Activated naive CD4-positive, alpha-beta T cell treated with anti-CD3 and anti-CD28 coated beads, Interleukin-2, amount 50 U/mL, for 16 hours (primary cell): ENCODE measurements at regions not wholly inside any gene's neighbourhood (a gene's known extent, or its start where the extent isn't known, plus 50 kb on each side); places are given as distances from the start of the nearest gene placed in this dataset.

Experiments used
- DNase-seq: peaks from one replicate; pipeline ENCODE4 v3.0.0-alpha.2; 2020

GRCh38 chr2:858646-859045 is 92.0 kb upstream of the SNTG2 start:
- DNase-seq: no peak

DNA sequence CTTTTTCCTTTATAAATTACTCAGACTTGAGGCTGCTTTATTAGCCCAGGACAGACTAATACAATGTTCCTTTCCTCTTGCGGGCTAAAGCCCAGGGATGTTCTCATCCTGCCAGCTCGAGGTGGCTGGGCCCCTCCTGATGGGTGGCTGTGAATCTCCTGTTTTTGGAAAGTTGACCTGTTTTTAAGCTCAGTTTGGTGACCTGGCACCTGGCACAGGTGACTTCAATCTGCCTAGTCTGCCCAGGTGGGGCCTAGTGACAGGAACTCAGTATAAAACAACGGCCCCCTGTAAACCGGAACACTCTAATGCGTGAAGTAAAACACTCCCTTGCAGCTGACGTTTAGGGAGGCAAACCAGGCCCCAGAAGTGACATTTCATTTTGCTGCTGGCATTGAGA is 92.7 kb upstream of the SNTG2 start:
- no peak for DNase-seq

- no peak for DNase-seq
These were observed 93.6 kb upstream of the SNTG2 start for GRCh38 chr2:857081-857480.

DNA sequence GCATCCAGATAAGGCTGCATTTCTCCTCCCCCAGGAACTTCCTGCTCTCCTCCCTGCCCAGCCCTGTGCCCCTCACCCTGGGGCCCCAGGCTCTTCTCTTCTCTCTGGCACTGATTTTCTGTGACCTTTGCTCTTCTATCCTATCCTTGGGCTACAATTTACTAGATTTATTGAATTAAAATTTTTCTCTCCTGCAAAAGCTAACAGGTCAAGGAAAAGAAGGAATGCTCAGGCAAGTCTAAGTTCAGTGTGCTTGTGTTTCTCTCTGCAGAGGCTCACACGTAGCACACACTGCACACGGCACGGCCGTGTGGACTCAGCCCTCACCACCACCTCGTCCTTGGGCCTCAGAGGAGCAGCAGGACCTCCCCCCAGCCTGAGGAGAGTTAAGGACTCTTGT is 94.2 kb upstream of the SNTG2 start:
- no peak for DNase-seq

- DNase-seq: no peak
These were observed 94.6 kb upstream of the SNTG2 start for GRCh38 chr2:856041-856440.

- DNase-seq: no peak
These were observed 95.5 kb upstream of the SNTG2 start for GRCh38 chr2:855177-855576.

DNA sequence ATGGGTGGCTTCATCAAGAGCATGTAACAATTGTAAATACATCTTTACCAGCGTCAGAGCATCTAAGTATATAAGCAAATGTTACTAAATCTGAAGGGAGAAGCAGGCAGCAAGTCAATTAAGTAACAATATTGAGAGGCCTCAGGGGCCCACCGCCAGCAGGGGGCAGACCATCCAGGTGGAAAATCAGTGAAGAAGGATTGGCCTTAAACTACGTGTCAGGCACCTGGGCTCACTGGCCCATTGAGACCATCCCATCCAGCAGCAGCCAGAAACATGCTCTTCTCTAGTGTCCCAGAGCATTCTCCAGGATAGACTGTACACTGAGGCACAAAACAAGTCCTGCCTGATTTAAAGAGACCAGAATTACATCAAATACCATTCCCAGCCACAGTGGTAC is 96.2 kb upstream of the SNTG2 start:
- DNase-seq: peak; percentile 28

DNA sequence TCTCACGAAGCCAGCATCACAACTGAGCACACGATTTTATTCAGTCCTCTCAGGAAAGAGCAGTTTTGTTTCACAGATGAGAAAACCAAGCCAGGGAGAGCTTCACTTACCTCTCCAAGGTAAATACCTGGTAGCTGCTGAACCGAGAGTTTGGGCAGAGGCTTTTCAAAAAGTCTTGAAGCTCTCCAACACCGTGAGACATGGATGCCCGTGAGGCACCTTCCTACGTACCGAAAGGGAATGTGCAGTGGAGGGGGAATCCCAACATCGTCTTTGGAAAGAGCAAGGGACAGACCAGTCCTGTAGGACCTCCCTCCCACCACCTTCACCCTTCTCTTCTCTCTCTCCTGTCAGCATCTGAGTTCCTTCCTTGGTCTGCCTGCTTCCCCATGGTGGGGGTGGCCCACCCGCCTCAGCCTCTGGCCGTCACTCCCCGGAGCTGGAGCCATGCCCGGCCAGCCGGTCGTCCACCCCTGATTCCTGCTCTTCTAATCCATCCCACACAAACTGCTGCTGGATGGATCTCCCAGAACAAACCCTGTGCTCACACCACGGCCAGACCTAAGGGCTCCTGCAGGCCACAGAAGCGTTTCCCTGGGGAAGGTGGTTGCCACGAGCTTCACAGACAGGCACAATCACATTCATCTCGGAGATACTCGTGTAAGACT is 97.3 kb upstream of the SNTG2 start:
- no peak for DNase-seq

DNA sequence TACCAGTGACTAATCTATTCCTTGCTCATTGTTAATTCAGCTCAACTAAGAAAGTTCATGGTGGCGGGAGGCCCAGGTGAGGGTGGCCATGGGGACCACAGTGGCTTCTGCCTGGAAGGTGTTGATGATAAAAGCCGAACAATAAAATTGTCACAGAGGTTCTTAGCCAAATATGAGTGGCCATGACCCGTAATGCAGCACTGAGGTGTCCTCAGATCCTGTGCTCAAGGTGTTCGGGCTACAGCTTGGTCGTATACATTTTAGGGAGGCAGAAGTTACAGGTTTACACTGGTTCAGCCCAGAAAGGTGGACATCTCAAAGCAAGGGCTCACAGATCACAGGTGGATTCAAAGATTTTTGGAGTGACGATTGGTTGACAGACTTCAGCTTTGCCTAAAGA is 98.5 kb upstream of the SNTG2 start:
- DNase-seq: no peak

- no peak for DNase-seq
These were observed 99.0 kb upstream of the SNTG2 start for GRCh38 chr2:851680-852079.

DNA sequence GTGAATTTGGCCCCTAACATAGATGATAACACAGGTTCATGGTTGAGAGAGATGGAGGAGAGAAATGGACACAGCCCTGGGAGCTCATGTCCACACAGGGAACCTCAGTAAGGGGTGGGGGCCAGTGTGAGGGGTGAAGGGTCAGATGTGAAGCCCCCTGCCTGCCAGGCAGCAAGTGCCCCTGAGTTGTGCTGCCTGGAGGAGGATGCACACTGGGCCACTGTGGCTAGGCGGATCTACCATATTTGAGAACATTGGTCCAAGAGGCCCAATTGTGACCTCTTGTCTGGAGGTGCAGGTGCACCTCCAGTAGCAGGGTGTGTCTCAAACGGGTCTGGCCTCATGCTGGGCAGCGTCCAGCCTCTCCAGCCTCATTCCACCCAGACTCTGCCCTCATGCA is 99.6 kb upstream of the SNTG2 start:
- no peak for DNase-seq

- no peak for DNase-seq
These were observed 100.2 kb upstream of the SNTG2 start for GRCh38 chr2:850429-850828.

DNA sequence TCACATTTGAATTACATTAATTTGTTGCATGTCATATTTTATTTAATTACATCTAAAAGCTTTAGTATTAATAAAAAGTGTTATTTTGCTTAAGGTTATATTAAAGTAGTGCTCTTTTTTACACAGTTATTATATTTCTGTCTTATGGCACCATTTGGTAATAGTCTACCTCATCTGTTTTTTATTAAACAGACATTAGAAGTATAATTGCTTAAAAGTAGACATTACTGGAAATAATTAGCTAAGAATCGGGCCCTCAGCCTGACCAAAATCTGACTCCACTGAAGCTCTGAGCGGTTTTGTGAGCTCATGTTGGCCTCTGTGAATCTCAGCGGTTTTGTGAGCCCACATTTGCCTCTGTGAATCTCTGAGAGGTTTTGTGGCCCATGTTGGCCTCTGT is 102.5 kb upstream of the SNTG2 start:
- DNase-seq: no peak

GRCh38 chr2:847669-848068 is 103.0 kb upstream of the SNTG2 start:
- DNase-seq: no peak

DNA sequence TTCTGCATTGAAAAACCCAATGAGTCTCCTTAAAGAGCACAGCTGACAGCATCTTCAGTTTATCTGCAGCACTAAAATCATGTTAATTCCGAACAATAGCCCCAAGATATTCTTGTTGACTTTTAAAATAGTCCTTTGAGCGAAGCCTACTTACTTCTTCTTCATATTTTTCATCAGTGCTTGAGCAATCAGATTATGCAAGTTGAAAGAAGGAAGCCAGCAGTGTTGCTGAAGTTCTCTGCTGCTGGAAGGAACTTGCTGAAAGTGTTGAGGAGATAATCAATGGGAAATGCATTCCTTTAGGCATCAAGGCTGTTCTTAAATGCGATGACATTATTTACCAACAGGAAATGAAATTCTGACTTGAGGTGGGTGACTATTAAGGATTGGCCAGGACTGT is 105.9 kb upstream of the SNTG2 start:
- DNase-seq: no peak

DNA sequence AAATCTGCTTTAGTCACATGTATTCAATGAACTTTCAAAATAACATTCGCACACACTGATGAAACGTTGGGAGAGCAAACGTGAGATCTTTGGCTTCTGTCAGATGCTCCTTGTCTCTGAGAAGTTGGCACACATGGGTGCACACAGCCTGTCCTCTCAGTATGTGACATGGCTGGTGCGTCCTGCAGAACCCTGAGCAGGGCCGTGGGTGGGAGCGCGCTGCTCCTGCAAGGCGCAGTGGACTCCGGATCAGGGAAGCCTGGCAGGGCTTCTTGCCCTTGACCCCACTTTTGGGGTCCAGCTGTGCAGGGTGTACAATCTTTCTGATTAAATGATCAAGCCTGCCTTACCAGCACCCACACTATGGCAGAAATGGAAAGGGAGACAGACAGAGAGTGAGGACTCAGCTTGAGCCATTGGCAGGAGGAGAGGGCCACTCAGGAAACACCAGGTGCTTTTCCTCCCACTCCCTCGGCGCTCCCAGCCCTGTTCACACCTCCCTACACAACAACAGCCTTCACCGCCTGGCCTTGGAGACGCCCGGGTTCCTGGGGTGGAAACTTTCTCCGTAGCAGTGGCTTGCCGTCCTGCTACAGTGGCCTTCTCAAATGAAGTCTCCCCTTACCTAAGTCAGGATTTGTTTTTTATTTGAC is 108.4 kb upstream of the SNTG2 start:
- no peak for DNase-seq

DNA sequence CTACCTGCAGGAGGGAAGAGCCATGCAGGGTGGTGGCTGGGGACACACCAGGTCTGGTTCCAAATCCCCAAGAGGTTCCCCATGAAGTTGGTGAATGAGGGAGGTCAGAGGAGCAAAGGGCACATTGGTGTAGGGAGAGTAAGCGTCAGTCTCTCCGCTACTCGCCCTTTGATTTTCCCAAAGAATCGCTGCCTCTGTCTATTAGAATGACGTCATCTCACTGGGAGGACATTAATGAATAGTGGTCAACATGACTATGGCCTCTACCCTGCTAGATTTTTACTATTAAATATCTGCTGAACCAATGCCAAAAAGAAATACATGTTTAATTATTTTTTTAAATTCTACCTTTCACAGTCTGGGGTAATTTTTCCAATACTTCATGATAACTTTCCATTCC is 109.6 kb upstream of the SNTG2 start:
- DNase-seq: no peak

GRCh38 chr2:834233-834632 is 116.4 kb upstream of the SNTG2 start:
- no peak for DNase-seq

GRCh38 chr2:833180-833579 is 117.5 kb upstream of the SNTG2 start:
- no peak for DNase-seq

GRCh38 chr2:832635-833034 is 118.0 kb upstream of the SNTG2 start:
- DNase-seq: no peak

- no peak for DNase-seq
These were observed 119.0 kb upstream of the SNTG2 start for GRCh38 chr2:831622-832021.

GRCh38 chr2:831225-831536 is 119.5 kb upstream of the SNTG2 start:
- DNase-seq: no peak

- DNase-seq: no peak
These were observed 120.0 kb upstream of the SNTG2 start for GRCh38 chr2:830419-831224.

- no peak for DNase-seq
These were observed 121.6 kb upstream of the SNTG2 start for GRCh38 chr2:829047-829446.

DNA sequence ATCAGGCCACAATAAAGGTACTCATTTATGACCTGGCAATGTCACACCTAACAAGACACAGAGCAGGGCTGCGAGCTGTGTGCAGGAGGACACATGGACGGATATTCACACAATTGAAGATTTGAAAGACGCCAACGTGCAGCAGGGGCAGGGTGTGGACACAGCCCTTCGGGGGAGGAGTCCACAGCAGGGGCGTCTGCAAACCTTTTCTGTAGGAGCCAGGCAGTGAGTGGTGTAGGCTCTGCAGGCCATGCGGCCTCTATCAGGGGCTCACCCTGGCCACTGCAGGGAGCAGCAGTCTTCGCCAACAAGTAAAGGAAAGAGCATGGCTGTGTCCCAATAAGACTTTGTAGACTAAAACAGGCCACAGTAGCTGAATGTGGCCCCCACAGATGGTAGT is 125.7 kb upstream of the SNTG2 start:
- no peak for DNase-seq
